CD4-positive, alpha-beta T cell (primary cell): ENCODE measurements at regions not wholly inside any gene's neighbourhood (a gene's known extent, or its start where the extent isn't known, plus 50 kb on each side); places are given as distances from the start of the nearest gene placed in this dataset.

Experiments used
- ATAC-seq: fragments of 200-7000 bp; cut with Tn5 transposase; one replicate; pipeline ENCODE4 v1.10.0; 2022; ENCODE audit warnings: mild to moderate bottlenecking; ENCODE audit not compliant: poor library complexity
- CTCF ChIA-PET: fragments of 350-600 bp; sonication (Branson Sonifier 250); formaldehyde crosslinking; loops from one replicate; lab custom pipeline; 2021; ENCODE audit warnings: antibody characterized with exemption, inconsistent platforms; lab: Charles Lee
- POLR2A ChIA-PET: fragments of 350-600 bp; sonication (Branson Sonifier 250); formaldehyde crosslinking; loops from one replicate; lab custom pipeline; 2021; ENCODE audit warnings: antibody characterized with exemption, inconsistent platforms; lab: Charles Lee
- DNase-seq, 14 experiments: peaks; one replicate each; pipeline ENCODE4 v3.0.0-alpha.2; 2013 to 2020; ENCODE audit warnings: mixed read lengths in 2 of 14
- H3K27ac ChIP-seq, 2 donors: one replicate each; pipeline versions ENCODE4 v1.5.1 to v1.7.0; 2013; ENCODE audit warnings: low read length in 2 of 2, low read depth in 1 of 2, mild to moderate bottlenecking in 1 of 2
- H3K27me3 ChIP-seq, 2 experiments: 1 replicate in 1 of 2; 2 replicates in 1 of 2; pipeline versions ENCODE4 v1.6.1 to v1.7.0; 2013; ENCODE audit warnings: low read length in 2 of 2, control low read depth in 1 of 2, mild to moderate bottlenecking in 1 of 2, moderate library complexity in 1 of 2; ENCODE audit not compliant: insufficient read depth in 2 of 2, control insufficient read depth in 1 of 2
- H3K36me3 ChIP-seq: one replicate; pipeline ENCODE4 v1.6.1; 2013; ENCODE audit warnings: low read length, control low read depth; ENCODE audit not compliant: insufficient read depth
- H3K4me1 ChIP-seq: one replicate; pipeline ENCODE4 v1.6.1; 2013; ENCODE audit warnings: low read length, control low read depth; ENCODE audit not compliant: insufficient read depth
- H3K4me3 ChIP-seq: one replicate; pipeline ENCODE4 v1.5.1; 2013; ENCODE audit warnings: mild to moderate bottlenecking, low read length, moderate library complexity
- H3K9me3 ChIP-seq, 2 experiments: 1 replicate in 1 of 2; 2 replicates in 1 of 2; pipeline versions ENCODE4 v1.6.1 to v1.7.0; 2013; ENCODE audit warnings: low read length in 2 of 2, mild to moderate bottlenecking in 2 of 2, control low read depth in 1 of 2, moderate library complexity in 1 of 2; ENCODE audit not compliant: control insufficient read depth in 1 of 2, insufficient read depth in 1 of 2
- H3K27ac Mint-ChIP-seq: one replicate; pipeline ENCODE4 v1.8.0; 2020; ENCODE audit warnings: mixed read lengths
- H3K27me3 Mint-ChIP-seq: one replicate; pipeline ENCODE4 v1.8.0; 2021; ENCODE audit warnings: mixed read lengths
- H3K36me3 Mint-ChIP-seq: one replicate; pipeline ENCODE4 v1.8.0; 2021; ENCODE audit warnings: low read depth, mixed read lengths
- H3K4me1 Mint-ChIP-seq: one replicate; pipeline ENCODE4 v1.8.0; 2021; ENCODE audit warnings: low read depth, mixed read lengths
- H3K4me3 Mint-ChIP-seq: one replicate; pipeline ENCODE4 v1.8.0; 2020; ENCODE audit warnings: mild to moderate bottlenecking, mixed read lengths
- H3K9me3 Mint-ChIP-seq: one replicate; pipeline ENCODE4 v1.8.0; 2020; ENCODE audit warnings: mixed read lengths
- intact Hi-C, 2 experiments: fragments of 100-400 bp; cut with DNase I in 1 of 2; cut with micrococcal nuclease in 1 of 2; formaldehyde crosslinking; loops; one replicate each; pipeline versions ENCODE4 v1.15.1 to v1.9.0; 2023 to 2025; cut with DNase I, micrococcal nuclease
- TF ChIP-seq, protein P1 (sequence below): fragments of 200-600 bp; IDR thresholded peaks from one replicate; pipeline ENCODE4 v1.8.0; 2022; ENCODE audit warnings: antibody characterized with exemption, mild to moderate bottlenecking

DNA sequence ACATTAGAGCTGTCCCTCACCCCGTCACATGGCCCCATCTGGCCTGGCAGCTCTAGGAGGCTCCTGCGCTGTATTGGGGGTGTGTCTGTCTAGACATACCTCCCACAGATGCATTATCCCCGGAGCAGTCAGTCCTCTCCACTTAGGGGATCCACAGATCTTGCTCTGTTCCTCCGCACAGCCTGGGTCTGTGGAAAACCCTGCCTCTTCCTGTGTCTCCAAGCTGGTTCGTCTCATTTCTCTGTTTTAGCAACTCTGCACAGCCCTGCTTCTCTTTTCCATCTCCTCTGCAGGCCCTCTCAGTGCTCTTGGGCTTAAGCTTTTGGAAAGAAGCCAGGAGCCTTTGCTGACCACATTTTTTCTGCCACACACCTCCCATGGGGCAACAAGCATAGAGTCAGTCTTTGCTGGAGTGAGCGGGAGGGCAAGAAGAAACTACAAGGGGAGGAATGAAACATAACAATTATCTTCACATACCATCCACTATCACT is 241.5 kb downstream of the FOXD2 start:
- H3K4me1 Mint-ChIP-seq = no peaks in the 10 kb centered on the region
- DNase-seq (no peak), ATAC-seq (no peak)
- no peak overlapping the region for H3K4me3 ChIP-seq
- no peaks in the 10 kb centered on the region for H3K36me3 ChIP-seq
- no peaks in the 10 kb centered on the region for H3K36me3 Mint-ChIP-seq
- peaks cover 14% of the 10 kb centered on the region for H3K27me3 Mint-ChIP-seq
- intact Hi-C loops = no loop called here
- TF ChIP-seq, protein P1, sequence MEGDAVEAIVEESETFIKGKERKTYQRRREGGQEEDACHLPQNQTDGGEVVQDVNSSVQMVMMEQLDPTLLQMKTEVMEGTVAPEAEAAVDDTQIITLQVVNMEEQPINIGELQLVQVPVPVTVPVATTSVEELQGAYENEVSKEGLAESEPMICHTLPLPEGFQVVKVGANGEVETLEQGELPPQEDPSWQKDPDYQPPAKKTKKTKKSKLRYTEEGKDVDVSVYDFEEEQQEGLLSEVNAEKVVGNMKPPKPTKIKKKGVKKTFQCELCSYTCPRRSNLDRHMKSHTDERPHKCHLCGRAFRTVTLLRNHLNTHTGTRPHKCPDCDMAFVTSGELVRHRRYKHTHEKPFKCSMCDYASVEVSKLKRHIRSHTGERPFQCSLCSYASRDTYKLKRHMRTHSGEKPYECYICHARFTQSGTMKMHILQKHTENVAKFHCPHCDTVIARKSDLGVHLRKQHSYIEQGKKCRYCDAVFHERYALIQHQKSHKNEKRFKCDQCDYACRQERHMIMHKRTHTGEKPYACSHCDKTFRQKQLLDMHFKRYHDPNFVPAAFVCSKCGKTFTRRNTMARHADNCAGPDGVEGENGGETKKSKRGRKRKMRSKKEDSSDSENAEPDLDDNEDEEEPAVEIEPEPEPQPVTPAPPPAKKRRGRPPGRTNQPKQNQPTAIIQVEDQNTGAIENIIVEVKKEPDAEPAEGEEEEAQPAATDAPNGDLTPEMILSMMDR = no peak
- no peaks in the 10 kb centered on the region for H3K4me1 ChIP-seq
- CTCF ChIA-PET = no interaction called here
- no peak overlapping the region for H3K27ac Mint-ChIP-seq
- H3K27ac ChIP-seq = no peak overlapping the region
- H3K9me3 Mint-ChIP-seq = no peaks in the 10 kb centered on the region
- no peaks in the 10 kb centered on the region for H3K27me3 ChIP-seq
- H3K9me3 ChIP-seq = no peaks in the 10 kb centered on the region
- no peak overlapping the region for H3K4me3 Mint-ChIP-seq
- POLR2A ChIA-PET = no interaction called here

DNA sequence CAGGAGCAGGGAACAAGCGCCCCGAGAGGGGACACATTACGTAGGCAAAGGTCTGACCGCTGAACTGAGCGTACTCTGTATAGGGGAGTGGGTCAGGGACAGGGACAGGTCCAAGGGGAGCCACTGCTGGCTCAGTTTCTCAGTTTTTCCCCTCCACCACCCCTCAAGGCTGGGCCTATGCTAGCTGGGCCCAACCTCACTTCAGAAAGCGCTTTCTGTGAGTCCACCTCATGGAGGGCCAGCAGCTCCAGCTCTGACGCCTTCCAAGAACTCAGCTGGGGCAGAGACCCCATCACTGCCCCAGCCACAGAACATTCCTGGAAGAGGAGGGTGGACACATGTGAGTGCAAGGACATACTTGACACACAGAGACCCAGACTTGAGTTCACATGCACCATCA is 242.0 kb downstream of the FOXD2 start:
- Histone ChIP-seq H3K9me3 (no peaks in the 10 kb centered on the region), H3K36me3 (no peaks in the 10 kb centered on the region), H3K27me3 (no peaks in the 10 kb centered on the region), H3K4me1 (no peaks in the 10 kb centered on the region), H3K4me3 (no peak overlapping the region), H3K27ac (no peak overlapping the region)
- TF ChIP-seq, protein P1 = no peak
- Mint-ChIP-seq H3K4me1 (no peaks in the 10 kb centered on the region), H3K27ac (no peak overlapping the region), H3K9me3 (no peaks in the 10 kb centered on the region), H3K4me3 (no peak overlapping the region), H3K36me3 (no peaks in the 10 kb centered on the region), H3K27me3 (peaks cover 15% of the 10 kb centered on the region)
- intact Hi-C loops = no loop called here
- DNase-seq (no peak), ATAC-seq (no peak)
- POLR2A ChIA-PET = no interaction called here
- CTCF ChIA-PET = no interaction called here

DNA sequence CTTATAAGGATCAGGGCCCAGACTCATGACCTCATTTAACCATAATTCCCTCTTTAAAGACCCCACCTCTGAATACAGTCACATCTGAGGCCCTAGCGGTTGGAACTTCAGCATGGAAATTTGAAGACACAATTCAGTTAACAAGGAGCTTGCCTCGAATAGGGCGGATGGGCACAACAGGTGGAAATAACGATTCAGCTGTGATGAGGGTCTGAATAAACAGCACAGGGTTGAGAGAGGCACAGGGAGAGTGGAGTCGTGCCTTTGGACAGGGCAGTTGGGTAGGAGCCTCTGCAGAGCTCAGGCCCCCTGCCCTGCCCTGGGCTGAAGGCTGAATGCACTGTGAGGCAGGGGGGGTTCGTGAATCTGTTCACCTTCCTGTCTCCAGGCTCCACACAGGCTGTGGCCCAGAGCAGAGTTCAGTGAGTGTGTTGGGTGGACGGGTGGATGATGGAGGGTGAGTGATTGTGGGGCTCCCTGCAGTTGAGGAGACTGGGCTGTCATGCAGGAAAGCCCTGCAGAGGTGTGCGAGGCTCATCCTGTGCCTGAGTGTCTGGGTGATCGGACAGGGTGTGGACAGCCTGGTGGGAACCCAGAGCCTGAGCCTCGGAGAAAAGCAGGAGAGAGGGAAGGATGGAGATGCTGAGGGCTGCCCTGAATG is 243.1 kb downstream of the FOXD2 start:
- Histone ChIP-seq H3K4me3 (no peak overlapping the region), H3K27ac (no peak overlapping the region), H3K36me3 (no peaks in the 10 kb centered on the region), H3K27me3 (no peaks in the 10 kb centered on the region), H3K9me3 (no peaks in the 10 kb centered on the region), H3K4me1 (no peaks in the 10 kb centered on the region)
- no peaks in the 10 kb centered on the region for H3K36me3 Mint-ChIP-seq
- DNase-seq = no peak
- H3K4me3 Mint-ChIP-seq = no peak overlapping the region
- intact Hi-C loops = no loop called here
- no peaks in the 10 kb centered on the region for H3K9me3 Mint-ChIP-seq
- POLR2A ChIA-PET = no interaction called here
- no peak overlapping the region for H3K27ac Mint-ChIP-seq
- no peaks in the 10 kb centered on the region for H3K4me1 Mint-ChIP-seq
- ATAC-seq = no peak
- CTCF ChIA-PET = no interaction called here
- H3K27me3 Mint-ChIP-seq = peaks cover 26% of the 10 kb centered on the region
- TF ChIP-seq, protein P1 = no peak
